Heart left ventricle (tissue), 13 donors: ENCODE measurements at regions not wholly inside any gene's neighbourhood (a gene's known extent, or its start where the extent isn't known, plus 50 kb on each side); places are given as distances from the start of the nearest gene placed in this dataset.

Experiments used
- CTCF ChIP-seq, 12 donors: fragments of 200-600 bp; sonication (generic) in 4 of 12; IDR thresholded peaks; one replicate each; pipeline versions ENCODE4 v1.5.0 to v1.8.0; 2018 to 2022; ENCODE audit warnings: antibody characterized with exemption in 12 of 12, mild to moderate bottlenecking in 5 of 12
- POLR2A ChIP-seq, 2 donors: fragments of 450-650 bp; IDR thresholded peaks; one replicate each; pipeline ENCODE4 v1.6.1; 2017; ENCODE audit warnings: antibody characterized with exemption in 2 of 2, mild to moderate bottlenecking in 2 of 2, moderate library complexity in 2 of 2
- donor health status: ischemic (EF 13 %, LVEDD 7.1; RV severe dilation, severe dysfunction).
- donor health status: DM: no; HTN: yes; CAD: no.
- donor health status: DM: no; HTN: no; CAD: no.
- donor health status: ischemic (EF 25% LVEDD 6.9; RV normal size, moderate dysfunction).
- donor health status: ischemic (EF 25% LVEDD 5.7; RV mildly dilated, moderate dysfunction).
- donor health status: ischemic (EF 35%, LVEDD 5.7; RV mildly dilated, moderate dysfunction).
- donor health status: nonischemic (EF 11% LVEDD 7.7; RV severe dilation, severe dysfunction).
- donor health status: DM: yes; HTN: yes; CAD: no.
- donor health status: PGD.
- donor health status: ischemic (EF 29% LVEDD 5.4; RV normal size, mild dysfunction).
- donor health status: nonischemic (EF 23%, LVEDD 6.1; RV moderate dilation, normal function).

- no peak for TF ChIP-seq CTCF (IDR thresholded peaks at IDR 0.05)
- no peak for TF ChIP-seq POLR2A (IDR thresholded peaks at IDR 0.05)
These were observed 741.3 kb upstream of the SOX9 start for GRCh38 chr17:71379512-71379911.
